HEK293T (cell line): ENCODE measurements at regions not wholly inside any gene's neighbourhood (a gene's known extent, or its start where the extent isn't known, plus 50 kb on each side); places are given as distances from the start of the nearest gene placed in this dataset.

ENCODE experiments used
- ARNT ChIP-seq: fragments of 450-650 bp; IDR thresholded peaks from 2 replicates; pipeline ENCODE4 v1.6.1; 2017; ENCODE audit warnings: mild to moderate bottlenecking
- BHLHE40 ChIP-seq: fragments of 450-650 bp; IDR thresholded peaks from 2 replicates; pipeline ENCODE4 v1.6.1; 2016; ENCODE audit warnings: mild to moderate bottlenecking, moderate library complexity, borderline replicate concordance
- ELF4 ChIP-seq: fragments of 450-650 bp; IDR thresholded peaks from 2 replicates; pipeline ENCODE4 v1.6.1; 2017; ENCODE audit warnings: antibody characterized with exemption
- FOXA1 ChIP-seq: fragments of 450-650 bp; IDR thresholded peaks from 2 replicates; pipeline ENCODE4 v1.6.1; 2016; ENCODE audit warnings: mild to moderate bottlenecking
- FOXM1 ChIP-seq: fragments of 450-650 bp; IDR thresholded peaks from 2 replicates; pipeline ENCODE4 v1.6.1; 2017; ENCODE audit warnings: mild to moderate bottlenecking, borderline replicate concordance
- HDGF ChIP-seq: fragments of 450-650 bp; IDR thresholded peaks from 2 replicates; pipeline ENCODE4 v1.6.1; 2017; ENCODE audit warnings: antibody characterized with exemption, borderline replicate concordance
- L3MBTL2 ChIP-seq: fragments of 450-650 bp; conservative IDR thresholded peaks from 2 replicates; pipeline ENCODE4 v1.6.1; 2016; ENCODE audit warnings: mild to moderate bottlenecking
- NFRKB ChIP-seq: fragments of 450-650 bp; IDR thresholded peaks from 2 replicates; pipeline ENCODE4 v1.6.1; 2016; ENCODE audit warnings: mild to moderate bottlenecking, moderate library complexity
- SP1 ChIP-seq: fragments of 450-650 bp; IDR thresholded peaks from 2 replicates; pipeline ENCODE4 v1.6.1; 2017
- TARDBP ChIP-seq: fragments of 450-650 bp; IDR thresholded peaks from 2 replicates; pipeline ENCODE4 v1.6.1; 2016
- ZNF384 ChIP-seq: fragments of 450-650 bp; IDR thresholded peaks from 2 replicates; pipeline ENCODE4 v1.6.1; 2016

GRCh38 chr10:61821153-61821552 lies 80.3 kb upstream of the ARID5B start:
- TF ChIP-seq ZNF384 (no peak), NFRKB (no peak), HDGF (no peak), SP1 (no peak), L3MBTL2 (no peak), FOXA1 (no peak), FOXM1 (no peak), BHLHE40 (no peak), ELF4 (no peak), ARNT (no peak), TARDBP (no peak)
